IgD-negative memory B cell (primary cell): ENCODE measurements at regions not wholly inside any gene's neighbourhood (a gene's known extent, or its start where the extent isn't known, plus 50 kb on each side); places are given as distances from the start of the nearest gene placed in this dataset.

Experiments
- H3K27ac Mint-ChIP-seq, 3 donors: one replicate each; pipeline ENCODE4 v1.8.0; 2020 to 2022; ENCODE audit warnings: mild to moderate bottlenecking in 3 of 3, mixed read lengths in 3 of 3, moderate library complexity in 1 of 3
- H3K27me3 Mint-ChIP-seq: one replicate; pipeline ENCODE4 v1.8.0; 2021; ENCODE audit warnings: mixed read lengths
- H3K36me3 Mint-ChIP-seq: one replicate; pipeline ENCODE4 v1.8.0; 2020; ENCODE audit warnings: mild to moderate bottlenecking, mixed read lengths
- H3K4me1 Mint-ChIP-seq, 3 donors: one replicate each; pipeline ENCODE4 v1.8.0; 2020 to 2022; ENCODE audit warnings: mixed read lengths in 3 of 3, mild to moderate bottlenecking in 1 of 3
- H3K4me3 Mint-ChIP-seq, 4 donors: one replicate each; pipeline ENCODE4 v1.8.0; 2020 to 2022; ENCODE audit warnings: mild to moderate bottlenecking in 4 of 4, mixed read lengths in 4 of 4, moderate library complexity in 3 of 4
- H3K9me3 Mint-ChIP-seq, 3 donors: one replicate each; pipeline ENCODE4 v1.8.0; 2020 to 2021; ENCODE audit warnings: mixed read lengths in 3 of 3, mild to moderate bottlenecking in 1 of 3

DNA sequence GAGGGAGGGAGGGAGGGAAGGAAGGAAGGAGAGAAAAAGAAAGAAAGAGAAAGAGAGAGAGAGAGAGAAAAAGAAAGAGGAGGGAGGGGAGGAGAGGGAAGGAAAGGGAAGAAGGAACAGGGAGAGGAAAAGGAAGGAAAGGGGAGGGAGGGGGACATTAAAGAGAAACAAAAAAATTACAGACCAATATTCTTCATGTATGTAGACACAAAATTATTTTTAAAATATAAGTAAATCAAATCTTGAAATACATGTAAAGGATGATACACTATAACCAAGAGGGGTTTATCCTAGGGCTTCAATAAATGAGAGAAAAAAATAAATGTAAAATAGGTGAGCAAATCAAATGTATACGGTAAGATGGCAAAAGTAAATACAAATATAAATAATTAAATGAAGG lies 71.2 kb upstream of the TMEM244 start:
- H3K4me1 Mint-ChIP-seq = peaks cover 0 to 2% (median 0%) of the 10 kb centered on the region in 3 donors
- no peaks in the 10 kb centered on the region for H3K36me3 Mint-ChIP-seq
- H3K27ac Mint-ChIP-seq = no peak overlapping the region
- no peak overlapping the region for H3K4me3 Mint-ChIP-seq
- H3K27me3 Mint-ChIP-seq = no peaks in the 10 kb centered on the region
- no peaks in the 10 kb centered on the region for H3K9me3 Mint-ChIP-seq

GRCh38 chr6:129929433-129929832 lies 68.3 kb upstream of the TMEM244 start:
- Mint-ChIP-seq H3K27me3 (no peaks in the 10 kb centered on the region), H3K4me3 (no peak overlapping the region), H3K27ac (no peak overlapping the region), H3K4me1 (peaks cover 0 to 2% (median 0%) of the 10 kb centered on the region in 3 donors), H3K36me3 (no peaks in the 10 kb centered on the region), H3K9me3 (no peaks in the 10 kb centered on the region)

GRCh38 chr6:129923530-129924250 lies 62.6 kb upstream of the TMEM244 start:
- Mint-ChIP-seq H3K9me3 (no peaks in the 10 kb centered on the region), H3K36me3 (no peaks in the 10 kb centered on the region), H3K27me3 (no peaks in the 10 kb centered on the region), H3K27ac (no peak overlapping the region), H3K4me1 (peaks cover 0 to 8% (median 3%) of the 10 kb centered on the region in 3 donors), H3K4me3 (no peak overlapping the region)

GRCh38 chr6:129921169-129921817 lies 60.2 kb upstream of the TMEM244 start:
- peak overlapping the region in 1 of 3 donors; percentile 14 for H3K27ac Mint-ChIP-seq
- peaks cover 6 to 11% (median 7%) of the 10 kb centered on the region in 3 donors for H3K4me1 Mint-ChIP-seq
- H3K36me3 Mint-ChIP-seq = peaks cover 4% of the 10 kb centered on the region

DNA sequence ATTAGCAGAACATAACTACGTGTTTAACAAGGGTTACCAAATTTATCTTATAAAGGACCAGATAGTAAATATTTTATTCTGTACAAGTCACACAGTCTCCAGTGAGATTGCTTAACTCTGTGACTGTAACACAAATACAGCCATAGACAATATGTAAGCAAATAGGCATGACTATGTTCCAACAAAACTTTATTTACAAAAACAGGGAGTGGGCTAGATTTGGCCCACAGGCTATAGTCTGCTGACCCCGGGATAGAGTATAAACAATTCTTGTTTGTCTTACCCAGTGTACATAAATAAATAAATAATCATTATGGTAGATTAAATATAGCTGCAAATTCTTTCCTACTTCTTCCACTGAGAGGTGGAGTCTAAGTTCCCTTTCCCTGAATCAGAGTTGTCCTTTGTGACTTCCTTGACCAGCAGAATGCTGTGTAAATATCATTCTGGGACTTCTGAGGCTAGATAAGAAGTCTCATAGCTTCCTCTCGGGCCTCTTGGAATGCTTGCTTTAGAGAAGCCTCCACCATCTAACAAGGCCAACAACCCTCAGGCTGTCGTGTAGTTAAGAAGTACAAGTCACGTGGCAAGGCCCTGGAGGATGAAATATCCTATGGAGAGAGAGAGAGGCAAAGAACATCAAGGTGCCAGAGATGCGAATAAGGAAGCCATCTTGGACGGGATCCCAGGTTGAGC lies 59.1 kb upstream of the TMEM244 start:
- no peaks in the 10 kb centered on the region for H3K27me3 Mint-ChIP-seq
- H3K36me3 Mint-ChIP-seq = peaks cover 4% of the 10 kb centered on the region
- no peak overlapping the region for H3K4me3 Mint-ChIP-seq
- H3K27ac Mint-ChIP-seq = no peak overlapping the region
- peaks cover 6 to 11% (median 7%) of the 10 kb centered on the region in 3 donors for H3K4me1 Mint-ChIP-seq
- H3K9me3 Mint-ChIP-seq = peaks cover 0 to 3% (median 0%) of the 10 kb centered on the region in 3 donors

More at GRCh38 chr6:129921169-129921817, 60.2 kb upstream of the TMEM244 start:
- peaks cover 0 to 3% (median 0%) of the 10 kb centered on the region in 3 donors for H3K9me3 Mint-ChIP-seq
- H3K27me3 Mint-ChIP-seq = no peaks in the 10 kb centered on the region
- H3K4me3 Mint-ChIP-seq = no peak overlapping the region

GRCh38 chr6:129911732-129912131 lies 50.6 kb upstream of the TMEM244 start:
- Mint-ChIP-seq H3K9me3 (peaks cover 0 to 2% (median 0%) of the 10 kb centered on the region in 3 donors), H3K4me3 (no peak overlapping the region), H3K27ac (no peak overlapping the region), H3K36me3 (peaks cover under 1% of the 10 kb centered on the region), H3K4me1 (peaks cover 2 to 15% (median 5%) of the 10 kb centered on the region in 3 donors), H3K27me3 (no peaks in the 10 kb centered on the region)
